Brain microvascular endothelial cell (primary cell): ENCODE measurements at regions not wholly inside any gene's neighbourhood (a gene's known extent, or its start where the extent isn't known, plus 50 kb on each side); places are given as distances from the start of the nearest gene placed in this dataset.

ENCODE experiments used
- DNase-seq: peaks from one replicate; pipeline ENCODE4 v3.0.0-alpha.2; 2020
- H3K27ac ChIP-seq: fragments of 250-450 bp; sonication (Bioruptor Pico); 2 replicates; pipeline ENCODE4 v1.5.1; 2020; ENCODE audit warnings: mild to moderate bottlenecking, moderate library complexity
- H3K27me3 ChIP-seq: fragments of 250-450 bp; sonication (Bioruptor Pico); replicated peaks from 2 replicates; pipeline ENCODE4 v1.5.1; 2020; ENCODE audit warnings: mild to moderate bottlenecking
- H3K36me3 ChIP-seq: fragments of 250-450 bp; sonication (Bioruptor Pico); replicated peaks from 2 replicates; pipeline ENCODE4 v1.5.1; 2020; ENCODE audit warnings: mild to moderate bottlenecking
- H3K4me3 ChIP-seq: 2 replicates; pipeline ENCODE4 v1.5.1; 2011; ENCODE audit warnings: low read depth, mild to moderate bottlenecking, control low read depth, low read length, moderate library complexity
- CTCF ChIP-seq: IDR thresholded peaks from 2 replicates; pipeline ENCODE4 v1.5.1; 2011; ENCODE audit warnings: low read depth, mild to moderate bottlenecking, moderate library complexity, low read length, control low read depth, inconsistent platforms; ENCODE audit errors: missing control alignments
- in situ Hi-C: cut with HindIII; loops from 2 replicates; pipeline ENCODE4 v1.10.0; 2017; ENCODE audit warnings: low sequenced_read_pairs, low pct_ligation_motif_present

- H3K27me3 ChIP-seq: no peaks in the 10 kb centered on the region
- in situ Hi-C loops: no loop called here
- no peak overlapping the region for H3K27ac ChIP-seq
- no peaks in the 10 kb centered on the region for H3K36me3 ChIP-seq
- H3K4me3 ChIP-seq: no peak overlapping the region
- no peak for TF ChIP-seq CTCF
- no peak for DNase-seq
Measured at GRCh38 chr4:128639541-128640270, 169.8 kb upstream of the JADE1 start.

- in situ Hi-C loops: no loop called here
- no peak for TF ChIP-seq CTCF
- H3K4me3 ChIP-seq: no peak overlapping the region
- H3K27ac ChIP-seq: no peak overlapping the region
- no peaks in the 10 kb centered on the region for H3K27me3 ChIP-seq
- no peaks in the 10 kb centered on the region for H3K36me3 ChIP-seq
- DNase-seq: no peak
Measured at GRCh38 chr4:128636906-128637305, 172.6 kb upstream of the JADE1 start.

- no peak for DNase-seq
- H3K27me3 ChIP-seq: no peaks in the 10 kb centered on the region
- H3K27ac ChIP-seq: no peak overlapping the region
- in situ Hi-C loops: no loop called here
- TF ChIP-seq CTCF: no peak
- H3K4me3 ChIP-seq: no peak overlapping the region
- H3K36me3 ChIP-seq: no peaks in the 10 kb centered on the region
Measured at GRCh38 chr4:128635955-128636560, 173.4 kb upstream of the JADE1 start.

- H3K4me3 ChIP-seq: no peak overlapping the region
Measured at GRCh38 chr4:128635141-128635954, 174.2 kb upstream of the JADE1 start.

GRCh38 chr4:128633067-128633466 is 176.4 kb upstream of the JADE1 start:
- in situ Hi-C loops: no loop called here
- Histone ChIP-seq H3K4me3 (no peak overlapping the region), H3K27ac (no peak overlapping the region), H3K27me3 (no peaks in the 10 kb centered on the region), H3K36me3 (no peaks in the 10 kb centered on the region)
- no peak for TF ChIP-seq CTCF
- DNase-seq: no peak

More at GRCh38 chr4:128635141-128635954, 174.2 kb upstream of the JADE1 start:
- no peak overlapping the region for H3K27ac ChIP-seq
- no peaks in the 10 kb centered on the region for H3K36me3 ChIP-seq
- TF ChIP-seq CTCF: no peak
- no peak for DNase-seq
- in situ Hi-C loops: no loop called here
- no peaks in the 10 kb centered on the region for H3K27me3 ChIP-seq
